ENCODE measurements at regions not wholly inside any gene's neighbourhood (a gene's known extent, or its start where the extent isn't known, plus 50 kb on each side); places are given as distances from the start of the nearest gene placed in this dataset.

DNA sequence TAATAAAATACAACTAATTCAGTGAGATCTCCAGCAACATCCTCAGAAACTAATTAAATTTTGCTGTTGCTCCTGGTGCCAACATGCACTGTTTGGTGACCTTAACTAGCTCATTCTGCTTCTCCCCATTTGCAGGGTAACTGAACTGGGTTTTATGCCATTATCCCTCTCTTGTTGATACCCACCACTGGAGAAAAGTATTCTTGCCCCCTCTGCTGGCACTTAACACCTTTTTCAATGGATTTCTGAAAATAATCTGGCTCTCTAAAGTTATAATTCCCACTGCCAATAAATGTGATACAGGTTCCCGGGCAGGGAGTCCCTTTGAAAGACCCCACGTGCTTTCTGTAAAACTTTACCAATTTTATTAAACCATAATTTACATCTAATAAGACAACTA lies 394.3 kb downstream of the OSTF1 start:
- TF ChIP-seq, protein P1, sequence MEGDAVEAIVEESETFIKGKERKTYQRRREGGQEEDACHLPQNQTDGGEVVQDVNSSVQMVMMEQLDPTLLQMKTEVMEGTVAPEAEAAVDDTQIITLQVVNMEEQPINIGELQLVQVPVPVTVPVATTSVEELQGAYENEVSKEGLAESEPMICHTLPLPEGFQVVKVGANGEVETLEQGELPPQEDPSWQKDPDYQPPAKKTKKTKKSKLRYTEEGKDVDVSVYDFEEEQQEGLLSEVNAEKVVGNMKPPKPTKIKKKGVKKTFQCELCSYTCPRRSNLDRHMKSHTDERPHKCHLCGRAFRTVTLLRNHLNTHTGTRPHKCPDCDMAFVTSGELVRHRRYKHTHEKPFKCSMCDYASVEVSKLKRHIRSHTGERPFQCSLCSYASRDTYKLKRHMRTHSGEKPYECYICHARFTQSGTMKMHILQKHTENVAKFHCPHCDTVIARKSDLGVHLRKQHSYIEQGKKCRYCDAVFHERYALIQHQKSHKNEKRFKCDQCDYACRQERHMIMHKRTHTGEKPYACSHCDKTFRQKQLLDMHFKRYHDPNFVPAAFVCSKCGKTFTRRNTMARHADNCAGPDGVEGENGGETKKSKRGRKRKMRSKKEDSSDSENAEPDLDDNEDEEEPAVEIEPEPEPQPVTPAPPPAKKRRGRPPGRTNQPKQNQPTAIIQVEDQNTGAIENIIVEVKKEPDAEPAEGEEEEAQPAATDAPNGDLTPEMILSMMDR (conservative IDR thresholded peaks at IDR 0.05; ENCODE audit: low read depth in 2 of 2) = peak; percentile 62 to 66
- TF ChIP-seq, protein P2, sequence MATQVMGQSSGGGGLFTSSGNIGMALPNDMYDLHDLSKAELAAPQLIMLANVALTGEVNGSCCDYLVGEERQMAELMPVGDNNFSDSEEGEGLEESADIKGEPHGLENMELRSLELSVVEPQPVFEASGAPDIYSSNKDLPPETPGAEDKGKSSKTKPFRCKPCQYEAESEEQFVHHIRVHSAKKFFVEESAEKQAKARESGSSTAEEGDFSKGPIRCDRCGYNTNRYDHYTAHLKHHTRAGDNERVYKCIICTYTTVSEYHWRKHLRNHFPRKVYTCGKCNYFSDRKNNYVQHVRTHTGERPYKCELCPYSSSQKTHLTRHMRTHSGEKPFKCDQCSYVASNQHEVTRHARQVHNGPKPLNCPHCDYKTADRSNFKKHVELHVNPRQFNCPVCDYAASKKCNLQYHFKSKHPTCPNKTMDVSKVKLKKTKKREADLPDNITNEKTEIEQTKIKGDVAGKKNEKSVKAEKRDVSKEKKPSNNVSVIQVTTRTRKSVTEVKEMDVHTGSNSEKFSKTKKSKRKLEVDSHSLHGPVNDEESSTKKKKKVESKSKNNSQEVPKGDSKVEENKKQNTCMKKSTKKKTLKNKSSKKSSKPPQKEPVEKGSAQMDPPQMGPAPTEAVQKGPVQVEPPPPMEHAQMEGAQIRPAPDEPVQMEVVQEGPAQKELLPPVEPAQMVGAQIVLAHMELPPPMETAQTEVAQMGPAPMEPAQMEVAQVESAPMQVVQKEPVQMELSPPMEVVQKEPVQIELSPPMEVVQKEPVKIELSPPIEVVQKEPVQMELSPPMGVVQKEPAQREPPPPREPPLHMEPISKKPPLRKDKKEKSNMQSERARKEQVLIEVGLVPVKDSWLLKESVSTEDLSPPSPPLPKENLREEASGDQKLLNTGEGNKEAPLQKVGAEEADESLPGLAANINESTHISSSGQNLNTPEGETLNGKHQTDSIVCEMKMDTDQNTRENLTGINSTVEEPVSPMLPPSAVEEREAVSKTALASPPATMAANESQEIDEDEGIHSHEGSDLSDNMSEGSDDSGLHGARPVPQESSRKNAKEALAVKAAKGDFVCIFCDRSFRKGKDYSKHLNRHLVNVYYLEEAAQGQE (IDR thresholded peaks at IDR 0.05; ENCODE audit: unreplicated experiment) = no peak
- TF ChIP-seq CREB1 (CRISPR knock-in tag; IDR thresholded peaks at IDR 0.05; ENCODE audit: low read depth) (no peak), EZH2 (IDR thresholded peaks at IDR 0.05; ENCODE audit: low read depth, unreplicated experiment) (no peak), EZH2phosphoT487 (IDR thresholded peaks at IDR 0.05; ENCODE audit: unreplicated experiment) (no peak), POLR2AphosphoS5 (IDR thresholded peaks at IDR 0.05; ENCODE audit: low read depth) (no peak), JUNB (IDR thresholded peaks at IDR 0.05; ENCODE audit: unreplicated experiment) (no peak), ZNF114 (CRISPR knock-in tag; IDR thresholded peaks at IDR 0.05) (no peak)
